ENCODE measurements at regions not wholly inside any gene's neighbourhood (a gene's known extent, or its start where the extent isn't known, plus 50 kb on each side); places are given as distances from the start of the nearest gene placed in this dataset.

- TF ChIP-seq CTCF (IDR thresholded peaks at IDR 0.05; ENCODE audit: low read length) (no peak), EZH2 (IDR thresholded peaks at IDR 0.05; ENCODE audit: borderline replicate concordance, low read length) (no peak)
These were observed 190.4 kb upstream of the TMPO start for GRCh38 chr12:98325003-98325402.
